H9 (cell line): ENCODE measurements at regions not wholly inside any gene's neighbourhood (a gene's known extent, or its start where the extent isn't known, plus 50 kb on each side); places are given as distances from the start of the nearest gene placed in this dataset.

Experiments used
- DNase-seq: peaks from one replicate; pipeline ENCODE4 v3.0.0-alpha.2; 2017
- H2AFZ ChIP-seq: one replicate; pipeline ENCODE4 v1.6.1; 2013; ENCODE audit warnings: mild to moderate bottlenecking, low read length, control low read depth, moderate library complexity
- H2AK5ac ChIP-seq: 2 replicates; pipeline ENCODE4 v1.6.1; 2013; ENCODE audit warnings: low read length, control low read depth, mixed read lengths; ENCODE audit not compliant: insufficient read length
- H2BK120ac ChIP-seq: one replicate; pipeline ENCODE4 v1.6.1; 2013; ENCODE audit warnings: low read depth, mild to moderate bottlenecking, low read length, control low read depth, inconsistent platforms; ENCODE audit not compliant: poor library complexity, severe bottlenecking
- H2BK12ac ChIP-seq: 2 replicates; pipeline ENCODE4 v1.6.1; 2013; ENCODE audit warnings: low read length, control low read depth, mixed read lengths, low read depth; ENCODE audit not compliant: insufficient read length
- H2BK15ac ChIP-seq: 2 replicates; pipeline ENCODE4 v1.6.1; 2013; ENCODE audit warnings: low read depth, low read length, control low read depth
- H2BK20ac ChIP-seq: one replicate; pipeline ENCODE4 v1.6.1; 2013; ENCODE audit warnings: low read depth, mild to moderate bottlenecking, low read length, control low read depth, inconsistent platforms; ENCODE audit not compliant: poor library complexity, severe bottlenecking
- H2BK5ac ChIP-seq: 2 replicates; pipeline ENCODE4 v1.6.1; 2013; ENCODE audit warnings: low read length, control low read depth, mixed read lengths; ENCODE audit not compliant: insufficient read length
- H3K14ac ChIP-seq: 2 replicates; pipeline ENCODE4 v1.6.1; 2013; ENCODE audit warnings: low read length, control low read depth; ENCODE audit not compliant: insufficient read depth
- H3K18ac ChIP-seq: 2 replicates; pipeline ENCODE4 v1.6.1; 2013; ENCODE audit warnings: low read depth, mild to moderate bottlenecking, mixed read lengths, low read length, control low read depth; ENCODE audit not compliant: insufficient read length
- H3K23ac ChIP-seq: 2 replicates; pipeline ENCODE4 v1.6.1; 2013; ENCODE audit warnings: low read length, control low read depth, mixed read lengths, low read depth; ENCODE audit not compliant: insufficient read length
- H3K23me2 ChIP-seq: 2 replicates; pipeline ENCODE4 v1.6.1; 2013; ENCODE audit warnings: low read depth, mild to moderate bottlenecking, mixed read lengths, low read length, control low read depth; ENCODE audit not compliant: insufficient read length, poor library complexity, severe bottlenecking
- H3K27ac ChIP-seq: 2 replicates; pipeline ENCODE4 v1.5.1; 2013; ENCODE audit warnings: low read length, control low read depth, mixed read lengths, low read depth; ENCODE audit not compliant: insufficient read length
- H3K27me3 ChIP-seq: 2 replicates; pipeline ENCODE4 v1.6.1; 2013; ENCODE audit warnings: low read length, control low read depth, inconsistent platforms; ENCODE audit not compliant: insufficient read depth
- H3K4ac ChIP-seq: 2 replicates; pipeline ENCODE4 v1.6.1; 2013; ENCODE audit warnings: low read depth, mild to moderate bottlenecking, control low read depth, inconsistent platforms, low read length, moderate library complexity
- H3K4me1 ChIP-seq: 2 replicates; pipeline ENCODE4 v1.6.1; 2013; ENCODE audit warnings: low read length, control low read depth, inconsistent platforms; ENCODE audit not compliant: insufficient read depth
- H3K4me2 ChIP-seq: 2 replicates; pipeline ENCODE4 v1.6.1; 2013; ENCODE audit warnings: low read length, control low read depth, mixed read lengths; ENCODE audit not compliant: insufficient read length, insufficient read depth
- H3K56ac ChIP-seq: 2 replicates; pipeline ENCODE4 v1.6.1; 2013; ENCODE audit warnings: low read depth, mild to moderate bottlenecking, mixed read lengths, low read length, control low read depth; ENCODE audit not compliant: insufficient read length
- H3K79me1 ChIP-seq: 2 replicates; pipeline ENCODE4 v1.6.1; 2013; ENCODE audit warnings: low read depth, mild to moderate bottlenecking, moderate library complexity, low read length, control low read depth, inconsistent platforms; ENCODE audit not compliant: insufficient read depth, poor library complexity, severe bottlenecking
- H3K79me2 ChIP-seq: 2 replicates; pipeline ENCODE4 v1.6.1; 2013; ENCODE audit warnings: low read length, control low read depth, inconsistent platforms; ENCODE audit not compliant: insufficient read depth
- H3K9ac ChIP-seq: 2 replicates; pipeline ENCODE4 v1.6.1; 2013; ENCODE audit warnings: low read length, control low read depth, mixed read lengths; ENCODE audit not compliant: insufficient read length; ENCODE audit errors: extremely low read depth
- H3K9me3 ChIP-seq: one replicate; pipeline ENCODE4 v1.6.1; 2013; ENCODE audit warnings: low read depth, low read length, inconsistent platforms; ENCODE audit not compliant: control insufficient read depth
- H3T11ph ChIP-seq: one replicate; pipeline ENCODE4 v1.6.1; 2013; ENCODE audit warnings: mild to moderate bottlenecking, low read length, control low read depth, inconsistent platforms
- H4K20me1 ChIP-seq: one replicate; pipeline ENCODE4 v1.6.1; 2013; ENCODE audit not compliant: control insufficient read depth, insufficient read length, insufficient read depth
- H4K5ac ChIP-seq: 2 replicates; pipeline ENCODE4 v1.6.1; 2013; ENCODE audit warnings: low read depth, mild to moderate bottlenecking, mixed read lengths, low read length, control low read depth; ENCODE audit not compliant: insufficient read length
- H4K8ac ChIP-seq: replicated peaks from 2 replicates; pipeline ENCODE4 v1.6.1; 2013; ENCODE audit warnings: low read length, control low read depth, mixed read lengths, low read depth; ENCODE audit not compliant: insufficient read length
- H4K91ac ChIP-seq: 2 replicates; pipeline ENCODE4 v1.6.1; 2013; ENCODE audit warnings: low read depth, mild to moderate bottlenecking, moderate library complexity, mixed read lengths, low read length, control low read depth; ENCODE audit not compliant: insufficient read length
- H3K27ac Mint-ChIP-seq, 3 experiments: 2 replicates in 2 of 3; 3 replicates in 1 of 3; pipeline ENCODE4 v1.8.0; 2020 to 2021; ENCODE audit warnings: mixed read lengths in 3 of 3, mild to moderate bottlenecking in 1 of 3, moderate library complexity in 1 of 3
- H3K27me3 Mint-ChIP-seq: 2 replicates; pipeline ENCODE4 v1.8.0; 2021; ENCODE audit warnings: low read depth, mild to moderate bottlenecking, moderate library complexity, mixed read lengths
- H3K36me3 Mint-ChIP-seq, 3 experiments: 2 replicates in 2 of 3; 3 replicates in 1 of 3; pipeline ENCODE4 v1.8.0; 2020 to 2021; ENCODE audit warnings: low read depth in 3 of 3, mixed read lengths in 3 of 3; ENCODE audit not compliant: insufficient read depth in 1 of 3
- H3K4me1 Mint-ChIP-seq, 2 experiments: 2 replicates each; pipeline ENCODE4 v1.8.0; 2020; ENCODE audit warnings: mixed read lengths in 2 of 2
- H3K4me3 Mint-ChIP-seq, 2 experiments: 2 replicates in 1 of 2; 3 replicates in 1 of 2; pipeline ENCODE4 v1.8.0; 2020 to 2021; ENCODE audit warnings: mild to moderate bottlenecking in 2 of 2, mixed read lengths in 2 of 2, moderate library complexity in 1 of 2
- H3K9me3 Mint-ChIP-seq, 2 experiments: 2 replicates in 1 of 2; 3 replicates in 1 of 2; pipeline ENCODE4 v1.8.0; 2020; ENCODE audit warnings: mild to moderate bottlenecking in 2 of 2, mixed read lengths in 2 of 2, moderate library complexity in 1 of 2
- CTCF ChIP-seq: fragments of 200-600 bp; sonication (generic); conservative IDR thresholded peaks from 3 replicates; pipeline ENCODE4 v1.8.0; 2021; ENCODE audit warnings: antibody characterized with exemption, mild to moderate bottlenecking
- WGBS: extraction: QIAGEN DNeasy Blood & Tissue Kit; methylation state at CpG from one replicate; pipeline ENCODE4 v1.1.7; 2013; ENCODE audit warnings: missing lambda C conversion rate, low lambda C conversion rate, mixed read lengths; ENCODE audit not compliant: insufficient read length; ENCODE audit errors: extremely low coverage; 5-methylcytosine and 5-hydroxymethylcytosine counted together

- DNase-seq = no peak
- no peak for TF ChIP-seq CTCF
- Histone ChIP-seq H3K14ac (no peak overlapping the region), H4K20me1 (no peaks in the 10 kb centered on the region), H3K4ac (no peak overlapping the region), H3K9ac (no peak overlapping the region), H3T11ph (no peak overlapping the region), H2BK120ac (no peak overlapping the region), H2AFZ (no peak overlapping the region), H3K79me2 (no peaks in the 10 kb centered on the region), H3K4me2 (no peak overlapping the region), H4K8ac (no peak overlapping the region), H3K79me1 (no peaks in the 10 kb centered on the region), H2BK15ac (no peak overlapping the region), H4K5ac (no peak overlapping the region), H2BK5ac (no peak overlapping the region), H3K56ac (no peak overlapping the region), H3K9me3 (no peaks in the 10 kb centered on the region), H2AK5ac (no peak overlapping the region), H3K23ac (no peak overlapping the region), H4K91ac (no peak overlapping the region), H3K27ac (no peak overlapping the region), H3K18ac (no peak overlapping the region), H2BK12ac (no peak overlapping the region), H2BK20ac (no peak overlapping the region), H3K4me1 (no peaks in the 10 kb centered on the region), H3K23me2 (no peaks in the 10 kb centered on the region), H3K27me3 (no peaks in the 10 kb centered on the region)
- no peaks in the 10 kb centered on the region; the same call in none of the 2 replicates for H3K27me3 Mint-ChIP-seq
- no peak overlapping the region for H3K4me3 Mint-ChIP-seq
- H3K4me1 Mint-ChIP-seq = no peaks in the 10 kb centered on the region
- H3K27ac Mint-ChIP-seq = no peak overlapping the region
- H3K36me3 Mint-ChIP-seq = peaks cover 2 to 22% (median 8%) of the 10 kb centered on the region in 3 experiments; a peak in 6 of 7 replicates
- WGBS = no CpG with 5 or more reads among the region's 7 CpGs
- peaks cover 18 to 20% of the 10 kb centered on the region in 2 experiments for H3K9me3 Mint-ChIP-seq
Measured at GRCh38 chr15:98375513-98376340, 272.6 kb upstream of the IGF1R start.
